IMR-90 (cell line): ENCODE measurements at regions not wholly inside any gene's neighbourhood (a gene's known extent, or its start where the extent isn't known, plus 50 kb on each side); places are given as distances from the start of the nearest gene placed in this dataset.
A peak's percentile ranks its signal among the peaks of the same experiment; 100 is the strongest.

Source experiments
- ATAC-seq: fragments of 200-7000 bp; cut with Tn5 transposase; 2 replicates; pipeline ENCODE4 v1.9.1; 2020; ENCODE audit warnings: low read depth, mild to moderate bottlenecking, moderate library complexity
- BruUV-seq: library from RNA; stranded (reverse); fragments of 400-500 nt; replicated peaks from 2 replicates; lab custom pipeline; 2021; lab: Mats Ljungman, UMichigan
- CTCF ChIA-PET: fragments of 300-600 bp; formaldehyde crosslinking; extraction: SDS; loops from one replicate; lab custom pipeline; 2021; ENCODE audit warnings: antibody characterized with exemption; lab: Yijun Ruan, JAX
- POLR2A ChIA-PET: fragments of 300-600 bp; sonication (Branson Sonifier 250); formaldehyde crosslinking; loops from one replicate; lab custom pipeline; 2022; ENCODE audit warnings: antibody characterized with exemption; ENCODE audit not compliant: unreplicated experiment; lab: Charles Lee
- DNase-seq: peaks from one replicate; pipeline ENCODE4 v3.0.0; 2013
- H2AFZ ChIP-seq: replicated peaks from 2 replicates; pipeline ENCODE3; 2013; ENCODE audit warnings: low read length, mild to moderate bottlenecking; ENCODE audit not compliant: poor library complexity
- H2AK5ac ChIP-seq: 2 replicates; pipeline ENCODE4 v1.6.1; 2013; ENCODE audit warnings: low read depth, low read length, inconsistent platforms
- H2AK9ac ChIP-seq: replicated peaks from 2 replicates; pipeline ENCODE3; 2013; ENCODE audit warnings: mild to moderate bottlenecking, low read depth, low read length, moderate library complexity; ENCODE audit not compliant: poor library complexity
- H2BK120ac ChIP-seq: 2 replicates; pipeline ENCODE4 v1.6.1; 2013; ENCODE audit warnings: low read depth, low read length, inconsistent platforms
- H2BK15ac ChIP-seq: 3 replicates; pipeline ENCODE4 v1.6.1; 2013; ENCODE audit warnings: low read depth, low read length, inconsistent platforms
- H2BK20ac ChIP-seq: 2 replicates; pipeline ENCODE4 v1.6.1; 2013; ENCODE audit warnings: low read depth, mild to moderate bottlenecking, inconsistent platforms, low read length, moderate library complexity
- H2BK5ac ChIP-seq: 2 replicates; pipeline ENCODE4 v1.6.1; 2013; ENCODE audit warnings: mild to moderate bottlenecking, low read depth, low read length, inconsistent platforms; ENCODE audit not compliant: poor library complexity, severe bottlenecking
- H3K14ac ChIP-seq: replicated peaks from 2 replicates; pipeline ENCODE4 v1.6.1; 2013; ENCODE audit warnings: low read depth, low read length, inconsistent platforms
- H3K18ac ChIP-seq: 2 replicates; pipeline ENCODE4 v1.6.1; 2013; ENCODE audit warnings: low read depth, low read length, control low read depth
- H3K23ac ChIP-seq: 2 replicates; pipeline ENCODE4 v1.6.1; 2013; ENCODE audit warnings: low read depth, low read length, inconsistent platforms
- H3K27ac ChIP-seq: 2 replicates; pipeline ENCODE4 v1.5.1; 2013; ENCODE audit warnings: mild to moderate bottlenecking, control low read depth, low read length; ENCODE audit not compliant: insufficient read depth
- H3K27me3 ChIP-seq: 2 replicates; pipeline ENCODE4 v1.6.1; 2013; ENCODE audit warnings: low read length; ENCODE audit not compliant: control insufficient read depth, insufficient read depth
- H3K36me3 ChIP-seq: 2 replicates; pipeline ENCODE4 v1.6.1; 2013; ENCODE audit warnings: low read length, mixed read lengths; ENCODE audit not compliant: control insufficient read depth, insufficient read depth
- H3K4ac ChIP-seq: 2 replicates; pipeline ENCODE4 v1.6.1; 2013; ENCODE audit warnings: low read depth, low read length, inconsistent platforms
- H3K4me1 ChIP-seq: 2 replicates; pipeline ENCODE4 v1.6.1; 2013; ENCODE audit warnings: low read length, mixed read lengths; ENCODE audit not compliant: control insufficient read depth, insufficient read depth
- H3K4me2 ChIP-seq: 2 replicates; pipeline ENCODE4 v1.6.1; 2013; ENCODE audit warnings: low read depth, mild to moderate bottlenecking, control low read depth, low read length, moderate library complexity
- H3K4me3 ChIP-seq: 2 replicates; pipeline ENCODE4 v1.5.1; 2013; ENCODE audit warnings: low read depth, mild to moderate bottlenecking, control low read depth, low read length, moderate library complexity; ENCODE audit not compliant: insufficient read depth
- H3K56ac ChIP-seq: 2 replicates; pipeline ENCODE4 v1.6.1; 2013; ENCODE audit warnings: low read length, inconsistent platforms; ENCODE audit not compliant: insufficient read depth; ENCODE audit errors: extremely low read depth
- H3K79me1 ChIP-seq, 2 experiments: 2 replicates each; pipeline ENCODE4 v1.6.1; 2013; ENCODE audit warnings: low read length in 2 of 2, inconsistent platforms in 1 of 2, low read depth in 1 of 2
- H3K9ac ChIP-seq: 2 replicates; pipeline ENCODE4 v1.6.1; 2013; ENCODE audit warnings: low read depth, low read length, control low read depth
- H3K9me1 ChIP-seq: 2 replicates; pipeline ENCODE4 v1.6.1; 2013; ENCODE audit warnings: low read length, inconsistent platforms; ENCODE audit not compliant: insufficient read depth
- H3K9me3 ChIP-seq: 2 replicates; pipeline ENCODE4 v1.6.1; 2013; ENCODE audit warnings: low read length; ENCODE audit not compliant: control insufficient read depth, insufficient read depth
- H4K20me1 ChIP-seq: 2 replicates; pipeline ENCODE4 v1.6.1; 2013; ENCODE audit warnings: low read length, inconsistent platforms; ENCODE audit not compliant: insufficient read depth
- H4K5ac ChIP-seq: 2 replicates; pipeline ENCODE4 v1.6.1; 2013; ENCODE audit warnings: mild to moderate bottlenecking, low read depth, low read length, control low read depth
- H4K8ac ChIP-seq, 2 experiments: 2 replicates each; pipeline ENCODE4 v1.6.1; 2013; ENCODE audit warnings: low read depth in 2 of 2, low read length in 2 of 2, control low read depth in 1 of 2, inconsistent platforms in 1 of 2
- H4K91ac ChIP-seq: 2 replicates; pipeline ENCODE4 v1.6.1; 2013; ENCODE audit warnings: low read depth, low read length, inconsistent platforms; ENCODE audit not compliant: insufficient read depth
- MAFK ChIP-seq: IDR thresholded peaks from 2 replicates; pipeline ENCODE4 v1.6.1; 2012; ENCODE audit warnings: low read depth, low read length, improper control_type of control experiment
- WGBS, 2 experiments: methylation state at CpG; one replicate each; pipeline versions ENCODE4 v1.1.5 to v1.1.7; 2013; ENCODE audit warnings: missing lambda C conversion rate in 2 of 2; ENCODE audit not compliant: insufficient read length in 1 of 2; ENCODE audit errors: extremely low coverage in 2 of 2; 5-methylcytosine and 5-hydroxymethylcytosine counted together
- dilution Hi-C: fragments of 300-500 bp; cut with HindIII; formaldehyde crosslinking; loops from one replicate; pipeline ENCODE4 v1.14.3; 2018; ENCODE audit warnings: low sequenced_read_pairs; ENCODE audit not compliant: unreplicated experiment
- in situ Hi-C: fragments of 300-500 bp; cut with MboI; formaldehyde crosslinking; loops from 3 replicates; pipeline ENCODE4 v1.14.3; 2019; ENCODE audit warnings: low sequenced_read_pairs, inconsistent platforms, mixed read lengths
- intact Hi-C: fragments of 100-400 bp; cut with micrococcal nuclease; formaldehyde crosslinking; loops from 2 replicates; pipeline ENCODE4 v1.10.0; 2022
- TF ChIP-seq, protein P1 (sequence below): fragments of 150-350 bp; IDR thresholded peaks from 2 replicates; pipeline ENCODE4 v1.6.1; 2017; ENCODE audit warnings: mild to moderate bottlenecking, antibody characterized with exemption, low read length, low read depth

DNA sequence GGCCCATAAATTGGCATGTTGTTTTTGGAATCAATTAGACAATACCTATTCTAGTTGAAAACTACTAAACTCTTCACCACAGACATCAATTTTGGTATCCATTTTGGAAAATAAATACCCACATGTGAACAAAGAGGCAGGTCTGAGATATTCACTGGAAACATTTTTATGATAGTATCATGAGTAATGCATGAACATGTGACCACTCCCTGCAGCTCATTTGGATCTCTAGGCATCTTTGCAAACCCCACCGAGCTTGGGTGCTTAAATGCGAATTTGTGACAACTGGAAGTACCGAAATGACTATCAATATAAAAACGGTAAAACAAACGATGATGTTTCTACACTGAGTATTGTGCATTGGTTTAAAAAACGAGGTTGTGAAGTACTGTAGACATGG lies 285.2 kb downstream of the IRF8 start:
- H3K27ac ChIP-seq: no peak overlapping the region
- no peaks in the 10 kb centered on the region for H3K36me3 ChIP-seq
- BruUV-seq: no TSS peak
- no peaks in the 10 kb centered on the region for H4K20me1 ChIP-seq
- no peak overlapping the region for H2AFZ ChIP-seq
- in situ Hi-C loops (no loop called here), dilution Hi-C loops (no loop called here), intact Hi-C loops (no loop called here)
- DNase-seq: peak; percentile 26
- TF ChIP-seq, protein P1, sequence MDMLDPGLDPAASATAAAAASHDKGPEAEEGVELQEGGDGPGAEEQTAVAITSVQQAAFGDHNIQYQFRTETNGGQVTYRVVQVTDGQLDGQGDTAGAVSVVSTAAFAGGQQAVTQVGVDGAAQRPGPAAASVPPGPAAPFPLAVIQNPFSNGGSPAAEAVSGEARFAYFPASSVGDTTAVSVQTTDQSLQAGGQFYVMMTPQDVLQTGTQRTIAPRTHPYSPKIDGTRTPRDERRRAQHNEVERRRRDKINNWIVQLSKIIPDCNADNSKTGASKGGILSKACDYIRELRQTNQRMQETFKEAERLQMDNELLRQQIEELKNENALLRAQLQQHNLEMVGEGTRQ: peak; percentile 65; the same call in 1 of the 2 replicates
- no peak for TF ChIP-seq MAFK
- 70% methylated on average over 2 of the region's 6 CpGs; no CpG with 5 or more reads in 1 of the 2 experiments for WGBS, 2 experiments
- 0 out of 2 replicates have a peak, but pooled peaks cover 8% of the 10 kb centered on the region for H3K9me1 ChIP-seq
- no peak overlapping the region for H4K91ac ChIP-seq
- H3K4me1 ChIP-seq: no peaks in the 10 kb centered on the region
- H4K5ac ChIP-seq: no peak overlapping the region
- no peak overlapping the region for H2BK20ac ChIP-seq
- no peak overlapping the region for H3K56ac ChIP-seq
- ChIA-PET CTCF (no interaction called here), POLR2A (no interaction called here)
- no peaks in the 10 kb centered on the region for H3K9me3 ChIP-seq
- no peak overlapping the region for H3K4me2 ChIP-seq
- no peak overlapping the region for H2AK9ac ChIP-seq
- no peak overlapping the region for H2BK5ac ChIP-seq
- no peak overlapping the region for H3K9ac ChIP-seq
- H2BK120ac ChIP-seq: no peak overlapping the region
- H2AK5ac ChIP-seq: no peak overlapping the region
- no peak overlapping the region for H3K18ac ChIP-seq
- no peak overlapping the region for H4K8ac ChIP-seq
- no peak overlapping the region for H3K14ac ChIP-seq
- H3K79me1 ChIP-seq: no peaks in the 10 kb centered on the region
- ATAC-seq: no peak
- no peak overlapping the region for H3K4ac ChIP-seq
- no peak overlapping the region for H3K4me3 ChIP-seq
- H3K23ac ChIP-seq: no peak overlapping the region
- 0 out of 2 replicates have a peak, but pooled peaks cover 1% of the 10 kb centered on the region for H3K27me3 ChIP-seq
- no peak overlapping the region for H2BK15ac ChIP-seq
